Aorta (tissue), 5 donors: ENCODE measurements at regions not wholly inside any gene's neighbourhood (a gene's known extent, or its start where the extent isn't known, plus 50 kb on each side); places are given as distances from the start of the nearest gene placed in this dataset.

Source experiments
- ATAC-seq: fragments of 200-7000 bp; cut with Tn5 transposase; one replicate; pipeline ENCODE4 v1.9.1; 2022; ENCODE audit warnings: moderate library complexity; ENCODE audit not compliant: low FRiP score
- DNase-seq, 2 donors: peaks; one replicate each; pipeline ENCODE4 v3.0.0-alpha.2; 2020
- H3K27ac ChIP-seq, 2 donors: one replicate each; pipeline ENCODE4 v1.5.1; 2013; ENCODE audit warnings: low read length in 2 of 2, mild to moderate bottlenecking in 2 of 2, moderate library complexity in 2 of 2, control low read depth in 1 of 2, inconsistent platforms in 1 of 2, low read depth in 1 of 2
- H3K27me3 ChIP-seq, 2 donors: one replicate each; pipeline ENCODE4 v1.6.1; 2013; ENCODE audit warnings: control low read depth in 1 of 2, low read length in 1 of 2, mild to moderate bottlenecking in 1 of 2, moderate library complexity in 1 of 2; ENCODE audit not compliant: insufficient read depth in 2 of 2, control insufficient read depth in 1 of 2
- H3K36me3 ChIP-seq, 2 donors: one replicate each; pipeline ENCODE4 v1.6.1; 2013; ENCODE audit warnings: control low read depth in 1 of 2, low read length in 1 of 2, mild to moderate bottlenecking in 1 of 2; ENCODE audit not compliant: insufficient read depth in 2 of 2, control insufficient read depth in 1 of 2
- H3K4me1 ChIP-seq, 2 donors: one replicate each; pipeline ENCODE4 v1.6.1; 2013; ENCODE audit warnings: low read length in 2 of 2, control low read depth in 1 of 2, mild to moderate bottlenecking in 1 of 2, moderate library complexity in 1 of 2; ENCODE audit not compliant: insufficient read depth in 2 of 2, control insufficient read depth in 1 of 2
- H3K4me3 ChIP-seq, 2 donors: one replicate each; pipeline ENCODE4 v1.5.1; 2013; ENCODE audit warnings: low read length in 2 of 2, control low read depth in 1 of 2, mild to moderate bottlenecking in 1 of 2
- H3K9me3 ChIP-seq: one replicate; pipeline ENCODE4 v1.6.1; 2013; ENCODE audit warnings: mild to moderate bottlenecking, low read length; ENCODE audit not compliant: control insufficient read depth
- WGBS, 2 donors: extraction: QIAGEN DNeasy Blood & Tissue Kit; methylation state at CpG; one replicate each; pipeline ENCODE4 v1.1.7; 2013; 5-methylcytosine and 5-hydroxymethylcytosine counted together
- intact Hi-C, 2 donors: fragments of 100-400 bp; cut with DNase I; formaldehyde crosslinking; loops; one replicate each; pipeline versions ENCODE4 v1.14.2 to v1.15.0; 2022
- donor health status: healthy with polysubstance abuse.
- donor health status: Bipolar disorder and iron deficiency.
- donor health status: DM: no; HTN: no; CAD: no.
- donor health status: DM: no; HTN: no; CAD: no.
- donor health status: DM: yes; HTN: yes; CAD: no.

- Histone ChIP-seq H3K27me3 (no peaks in the 10 kb centered on the region), H3K36me3 (no peaks in the 10 kb centered on the region), H3K4me3 (no peak overlapping the region), H3K27ac (no peak overlapping the region), H3K4me1 (no peaks in the 10 kb centered on the region), H3K9me3 (peaks cover 1% of the 10 kb centered on the region)
- DNase-seq (no peak), ATAC-seq (no peak)
- WGBS, 2 donors = 92 to 98% methylated on average over 1 of the region's 1 CpG
- intact Hi-C loops = loop anchor here in 1 of 2 donors (5.0 kb wide), 1 partner anchor 37 kb away; no protein-coding TSS in a partner anchor
These were observed 51.0 kb upstream of the GLS start for GRCh38 chr2:190829642-190830041.
